ENCODE measurements at regions not wholly inside any gene's neighbourhood (a gene's known extent, or its start where the extent isn't known, plus 50 kb on each side); places are given as distances from the start of the nearest gene placed in this dataset.
"Not testable (repeated sequence)": the region's sequence is repeated elsewhere in the genome, so short reads cannot be mapped to it uniquely, and the experiment has no call there.

DNA sequence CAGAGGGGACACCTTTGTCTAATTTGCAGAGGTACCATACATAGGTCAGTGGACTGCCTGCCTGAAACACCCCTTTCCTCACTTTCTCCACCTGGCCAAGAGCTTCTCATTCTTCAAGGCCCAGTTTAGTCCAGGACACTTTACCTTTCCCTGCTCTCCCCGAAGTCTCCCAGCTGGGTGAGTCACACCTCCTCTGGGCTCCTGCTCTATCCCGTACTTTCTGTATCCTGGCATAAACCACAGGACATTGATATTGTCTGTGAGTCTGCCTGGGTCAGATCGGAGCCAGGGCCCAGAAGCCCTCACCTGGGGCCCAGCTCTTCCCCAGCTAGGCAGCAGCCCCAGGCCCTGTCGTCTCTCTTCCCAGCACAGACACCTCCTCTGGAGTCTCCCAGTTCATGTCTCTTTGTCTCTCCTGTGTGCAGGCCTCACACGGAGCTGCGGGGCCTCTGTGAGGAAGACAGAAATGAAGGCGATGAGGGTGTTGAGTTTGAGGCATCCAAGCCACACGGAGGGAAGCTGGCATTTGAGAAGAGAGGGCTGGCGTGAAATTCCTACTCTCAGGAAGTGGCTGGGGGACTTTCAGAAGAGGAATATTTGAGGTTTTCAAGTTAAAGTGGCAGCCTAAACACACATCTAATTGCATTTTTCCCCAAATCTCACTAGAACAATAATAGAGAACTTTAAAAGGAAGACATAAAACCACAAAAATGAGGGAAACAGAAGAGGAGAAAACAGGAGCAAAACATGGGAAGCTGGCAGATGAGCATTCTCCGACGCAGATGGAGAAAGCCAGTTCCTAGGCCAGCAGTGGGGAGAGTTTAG is 79.6 kb upstream of the LAPTM4A start:
- no peak for DNase-seq (ENCODE audit: low spot score)

DNA sequence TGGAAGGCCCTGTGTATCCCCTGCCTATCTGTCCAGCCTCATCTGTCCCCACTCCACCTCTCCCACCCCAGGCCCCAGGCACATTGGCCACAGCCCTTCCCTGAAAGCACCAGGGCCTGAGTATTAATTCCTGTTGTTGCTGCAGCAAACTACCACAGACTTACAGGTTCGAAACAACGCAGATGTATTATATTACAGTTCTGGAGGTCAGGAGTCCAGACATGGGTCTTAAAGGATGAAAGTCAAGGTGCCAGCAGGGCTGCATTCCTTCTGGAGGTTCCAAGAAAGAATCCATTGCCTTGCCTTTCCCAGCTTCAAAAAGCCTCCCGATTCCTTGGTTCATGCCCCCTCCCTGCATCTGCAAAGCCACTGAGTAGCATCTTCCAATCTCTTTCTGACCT is 78.7 kb upstream of the LAPTM4A start:
- no peak for DNase-seq (ENCODE audit: low spot score)

DNA sequence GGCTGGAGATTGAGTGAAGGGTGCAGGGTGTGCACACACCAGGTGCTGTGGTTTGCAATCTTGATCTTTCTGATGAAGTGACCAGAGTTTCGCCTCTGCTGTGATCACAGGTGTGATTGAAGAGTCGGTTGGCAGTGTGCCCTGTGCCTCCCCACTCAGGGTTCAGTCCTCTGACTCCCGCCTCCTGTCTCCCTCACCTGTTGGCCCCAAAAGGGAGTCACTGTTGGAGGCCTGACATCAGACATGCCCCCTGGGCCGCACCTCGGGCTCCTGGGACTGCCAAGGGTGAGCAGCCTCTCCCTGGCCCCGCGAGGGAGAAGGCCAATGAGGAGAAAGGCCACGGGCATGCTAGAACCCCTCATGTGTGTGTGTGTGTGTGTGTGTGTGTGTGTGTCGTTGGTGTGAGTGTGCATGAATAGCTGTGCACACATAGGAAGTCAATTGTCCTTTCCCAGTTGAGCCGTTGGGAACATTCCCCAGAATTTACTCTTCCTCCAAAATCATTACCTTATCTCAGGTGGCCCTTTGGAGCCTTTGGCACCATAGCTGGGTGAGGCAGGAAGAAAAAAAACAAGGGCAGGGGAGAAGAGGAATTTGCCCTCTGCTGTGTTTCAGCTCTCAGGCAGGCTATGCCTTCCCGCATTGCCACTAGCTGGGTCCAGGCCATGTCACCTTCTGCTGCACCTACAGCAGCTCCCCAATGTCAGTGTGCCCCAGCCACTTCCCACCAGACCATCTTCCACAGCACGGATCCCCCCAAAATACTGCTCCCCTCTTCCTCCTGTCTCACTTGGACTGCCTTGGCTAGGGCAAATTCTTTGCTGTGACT is 78.1 kb upstream of the LAPTM4A start:
- DNase-seq (ENCODE audit: low spot score): no peak

DNA sequence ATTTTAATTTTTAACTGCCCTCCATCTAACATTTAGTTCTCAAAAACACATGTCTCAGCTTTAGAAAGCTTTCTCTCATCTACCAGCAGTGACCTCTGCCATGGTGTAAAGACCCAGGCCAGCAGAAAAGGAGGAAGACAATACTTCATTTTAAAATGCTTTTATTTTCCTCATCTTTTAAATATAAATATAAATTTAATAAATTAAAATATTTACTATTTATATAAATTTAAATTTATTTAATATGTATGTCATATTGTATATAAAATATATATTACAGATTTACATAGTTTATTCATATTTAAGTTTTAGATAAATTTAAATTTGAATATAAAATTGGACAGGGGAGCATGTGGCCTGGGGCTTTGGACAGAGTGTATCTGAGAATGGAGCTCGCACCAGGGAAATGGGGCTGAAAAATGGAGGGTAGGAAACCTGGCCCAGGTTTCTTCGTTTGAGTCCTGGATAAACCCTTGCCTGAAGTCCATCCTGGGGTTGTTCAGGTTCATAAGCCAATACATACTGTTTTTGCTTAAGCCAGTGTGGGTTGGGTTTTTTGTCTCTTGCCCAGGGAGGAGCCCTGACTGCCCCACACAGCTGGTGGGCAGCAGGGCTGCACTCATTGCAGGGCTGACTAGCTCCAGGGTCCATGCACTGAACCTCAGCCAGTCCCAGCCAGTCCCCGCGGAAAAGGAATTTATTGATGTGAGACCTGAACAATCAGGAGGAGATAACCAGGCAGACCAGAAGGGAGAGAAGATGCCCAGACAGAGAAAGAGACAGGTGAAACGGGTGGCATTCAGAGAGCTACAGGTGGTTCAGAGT is 77.3 kb upstream of the LAPTM4A start:
- no peak for DNase-seq (ENCODE audit: low spot score)

DNA sequence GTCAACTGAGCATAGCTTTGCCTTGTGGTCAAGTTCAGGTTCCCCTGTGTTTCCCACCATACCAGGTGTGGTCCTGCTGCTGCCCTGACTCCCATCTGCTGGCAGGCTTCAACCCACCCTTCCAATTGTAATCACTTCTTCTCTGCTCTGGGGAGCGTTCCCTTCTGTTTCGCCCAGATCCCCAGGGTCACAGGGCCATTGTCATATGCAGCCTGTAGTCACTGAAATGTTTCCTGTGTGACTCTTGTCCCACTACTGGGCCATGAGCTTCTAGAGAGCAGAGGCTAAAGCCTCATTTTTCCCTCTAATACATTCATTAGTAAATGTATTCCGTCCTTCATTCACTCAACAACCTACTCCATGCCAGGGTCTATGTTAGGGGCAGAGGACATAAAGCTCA is 75.0 kb upstream of the LAPTM4A start:
- DNase-seq (ENCODE audit: low spot score): no peak

DNA sequence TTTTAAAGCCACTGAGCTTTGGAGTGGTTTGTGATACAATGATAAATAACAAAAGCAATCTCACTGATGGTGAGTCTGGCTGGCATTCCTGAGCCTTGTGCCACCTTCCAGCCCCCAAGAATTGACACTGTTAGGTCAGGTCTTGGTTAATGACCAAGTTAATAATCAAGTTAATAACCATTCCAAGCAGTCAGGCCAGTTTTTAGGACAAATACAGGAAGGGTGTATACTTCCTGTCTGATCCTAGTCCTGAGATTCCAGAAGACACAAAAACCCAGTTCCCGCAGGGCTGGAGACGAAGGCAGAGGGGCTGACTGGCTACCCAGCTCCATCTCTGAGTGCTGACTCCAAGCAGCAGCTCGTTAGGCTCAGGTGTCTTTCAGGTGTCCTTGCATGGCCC is 74.6 kb upstream of the LAPTM4A start:
- no peak for DNase-seq (ENCODE audit: low spot score)

DNA sequence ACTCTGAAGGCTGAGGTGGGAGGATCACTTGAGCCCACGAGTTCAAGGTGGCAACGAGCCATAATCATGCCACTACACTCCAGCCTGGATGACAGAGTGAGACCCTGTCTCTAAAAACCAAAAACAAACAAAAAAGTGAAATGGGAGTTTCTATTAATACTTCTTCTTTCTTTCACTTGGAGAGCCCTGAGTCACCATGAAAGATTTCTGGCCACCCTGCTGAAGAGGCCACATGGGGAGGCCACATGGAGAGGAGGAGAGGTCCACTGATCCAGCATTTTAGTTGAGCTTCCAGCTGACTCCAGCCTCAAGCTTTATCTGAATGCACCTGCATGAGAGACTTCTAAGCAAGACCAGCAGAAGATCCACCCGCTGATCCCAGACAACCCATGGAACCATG is 74.2 kb upstream of the LAPTM4A start:
- DNase-seq (ENCODE audit: low spot score): no peak

DNA sequence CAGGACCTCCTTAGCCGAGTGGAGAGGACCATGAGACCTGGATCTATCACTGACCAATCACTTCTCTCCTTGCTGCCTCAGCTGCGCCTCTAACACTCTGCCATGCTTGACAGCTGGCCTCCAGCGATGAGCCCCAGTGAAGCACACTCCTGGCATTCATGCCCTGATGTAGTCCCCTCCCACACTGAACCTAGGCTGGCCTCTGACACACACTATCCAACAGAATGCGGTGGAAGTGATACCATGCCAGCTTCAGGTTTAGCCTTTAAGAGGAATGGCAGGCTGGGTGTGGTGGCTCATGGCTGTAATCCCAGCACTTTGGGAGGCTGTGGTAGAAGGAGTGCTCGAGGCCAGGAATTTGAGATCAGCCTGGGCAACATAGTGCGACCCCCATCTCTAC is 73.7 kb upstream of the LAPTM4A start:
- DNase-seq (ENCODE audit: low spot score): no peak

DNA sequence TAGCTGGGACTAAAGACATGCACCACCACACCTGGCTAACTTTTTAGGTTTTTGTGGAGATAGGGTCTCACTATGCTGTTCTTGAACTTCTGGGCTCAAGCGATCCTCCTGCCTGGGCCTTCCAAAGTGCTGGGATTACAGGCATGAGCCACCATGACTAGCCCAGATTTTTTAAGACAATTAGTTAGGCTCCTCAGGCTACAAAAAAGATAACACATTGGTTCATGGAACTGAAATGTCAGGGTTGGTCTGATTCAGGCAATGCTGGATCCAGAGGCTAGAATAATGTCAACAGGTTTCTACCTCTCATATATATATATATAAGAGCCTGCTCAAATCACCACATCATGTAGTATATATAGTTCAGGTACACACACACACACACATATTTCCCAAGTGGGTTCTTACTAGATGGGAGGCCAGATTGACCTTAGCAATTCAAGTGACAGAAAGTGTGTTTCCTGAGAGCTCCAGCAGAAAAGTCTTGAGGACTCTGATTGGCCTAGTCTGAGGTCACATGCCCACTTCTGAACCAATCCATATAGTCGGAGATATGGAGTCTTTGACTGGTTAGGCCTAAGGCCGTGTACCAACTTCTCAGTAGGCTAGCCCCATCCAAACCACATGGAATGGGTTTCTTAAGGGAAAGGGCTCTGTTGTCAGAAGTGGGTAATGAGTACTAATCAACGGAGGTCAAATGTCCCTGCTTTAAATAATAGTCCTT is 72.6 kb upstream of the LAPTM4A start:
- no peak for DNase-seq (ENCODE audit: low spot score)

DNA sequence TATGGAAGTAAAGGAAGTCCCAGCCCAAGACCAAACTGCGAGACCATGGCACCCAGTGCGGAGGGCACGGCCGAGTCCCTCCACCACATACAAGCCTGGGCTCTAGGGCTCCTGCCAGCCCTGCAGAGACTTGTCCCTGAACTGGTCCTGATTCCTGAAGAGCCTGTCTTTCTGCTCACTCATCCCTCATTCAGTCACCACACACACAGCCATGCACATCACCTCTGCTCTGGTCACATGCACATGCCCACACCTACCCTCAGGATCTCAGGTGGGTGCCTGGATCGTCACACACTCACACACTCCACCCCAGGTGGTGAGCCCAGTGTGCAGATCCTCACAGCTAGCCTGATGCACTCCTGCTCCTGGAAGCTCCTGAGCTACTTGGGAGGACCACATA is 71.4 kb upstream of the LAPTM4A start:
- DNase-seq (ENCODE audit: low spot score): no peak

DNA sequence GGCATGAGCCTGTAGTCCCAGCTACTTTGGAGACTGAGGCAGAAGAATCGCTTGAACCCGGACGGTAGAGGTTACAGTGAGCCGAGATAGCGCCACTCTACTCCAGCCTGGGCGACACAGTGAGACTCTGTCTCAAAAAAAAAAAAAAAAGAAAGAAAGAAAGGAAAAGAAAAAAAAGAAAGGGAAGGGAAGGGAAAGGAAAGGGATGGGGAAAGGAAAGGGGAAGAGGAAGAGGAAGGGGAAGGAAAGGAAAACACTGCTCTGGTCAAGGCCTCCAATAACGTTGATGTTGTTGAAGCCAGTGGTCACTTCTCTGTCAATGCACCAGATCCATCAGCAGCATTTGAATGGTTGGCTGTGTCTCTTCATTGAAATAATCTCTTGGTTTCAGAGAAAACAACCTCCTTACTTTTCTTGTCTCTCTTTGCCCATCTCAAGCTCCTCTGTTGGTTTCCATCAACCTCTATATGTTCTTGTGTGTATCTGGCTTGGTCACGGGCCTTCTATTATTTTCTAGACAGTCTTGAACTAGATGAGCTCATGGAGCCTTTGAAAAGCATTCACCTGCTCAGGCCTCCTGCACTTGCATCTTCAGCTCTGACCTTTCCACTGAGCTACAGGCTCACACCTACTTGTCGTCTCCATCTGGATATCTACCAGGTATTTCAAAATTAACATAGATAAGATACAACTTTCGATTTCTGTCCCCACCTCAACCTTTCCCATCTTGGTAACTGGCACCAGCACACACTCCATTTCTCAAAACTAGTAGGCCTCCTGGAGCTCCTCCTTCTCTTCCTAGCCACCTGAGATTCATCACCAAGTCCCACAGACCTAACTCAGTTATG is 69.4 kb upstream of the LAPTM4A start:
- DNase-seq (ENCODE audit: low spot score): no peak

DNA sequence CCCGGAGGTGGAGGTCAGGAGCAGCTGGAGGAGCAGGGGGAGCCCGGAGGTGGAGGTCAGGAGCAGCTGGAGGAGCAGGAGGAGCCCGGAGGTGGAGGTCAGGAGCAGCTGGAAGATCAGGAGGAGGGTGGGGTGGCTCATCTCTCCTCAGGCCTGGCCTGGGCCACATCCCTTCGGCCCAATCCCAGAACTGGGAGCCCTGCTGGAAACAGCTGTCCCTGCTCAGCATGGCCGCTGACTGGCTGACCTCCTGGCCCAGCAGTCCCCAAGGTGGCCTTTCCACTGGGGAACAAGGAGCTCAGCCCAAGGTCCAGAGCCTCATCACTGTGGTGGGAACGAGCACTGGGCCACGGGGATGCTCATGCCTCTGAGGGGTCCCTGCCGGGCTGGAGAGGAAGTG is 66.6 kb upstream of the LAPTM4A start:
- no peak for DNase-seq (ENCODE audit: low spot score)

DNA sequence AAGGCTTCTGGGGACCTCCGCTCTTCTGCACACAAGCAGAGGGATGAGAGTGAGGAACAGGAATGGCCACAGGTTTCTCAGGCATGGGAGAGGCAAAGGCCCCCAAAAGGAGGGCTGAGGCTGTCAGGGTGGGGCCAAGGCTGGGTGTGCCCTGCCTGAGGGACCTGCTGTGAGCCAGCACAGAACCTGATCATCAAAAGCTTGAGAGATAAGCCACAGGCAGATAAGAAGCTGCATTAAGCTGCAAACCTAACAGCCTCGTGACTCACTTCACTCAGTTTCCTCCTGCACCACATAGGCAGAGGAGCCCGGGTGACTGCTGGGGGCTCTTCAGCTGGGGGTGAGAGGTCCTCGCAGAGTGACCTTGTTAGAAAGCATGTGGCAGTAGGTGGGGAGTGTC is 64.5 kb upstream of the LAPTM4A start:
- no peak for DNase-seq (ENCODE audit: low spot score)

DNA sequence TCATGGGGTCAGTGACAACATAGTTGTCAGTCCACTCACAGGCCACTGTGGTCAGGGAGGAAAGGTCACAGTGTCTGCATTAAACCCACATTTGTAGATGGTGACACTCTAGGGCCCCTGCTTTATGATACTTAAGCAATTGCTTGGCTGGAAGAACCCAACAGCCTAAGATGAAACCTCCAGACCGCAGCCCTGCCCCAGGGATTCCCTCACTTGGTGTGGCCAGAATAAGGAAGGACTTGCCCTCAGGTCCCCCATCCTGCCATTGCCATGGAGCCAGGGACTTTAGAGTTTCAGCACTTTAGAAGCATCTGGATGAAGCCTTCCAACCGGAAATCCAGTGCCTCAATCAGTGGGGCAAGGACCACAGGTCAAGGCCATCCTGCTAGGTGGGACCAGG is 63.9 kb upstream of the LAPTM4A start:
- no peak for DNase-seq (ENCODE audit: low spot score)

DNA sequence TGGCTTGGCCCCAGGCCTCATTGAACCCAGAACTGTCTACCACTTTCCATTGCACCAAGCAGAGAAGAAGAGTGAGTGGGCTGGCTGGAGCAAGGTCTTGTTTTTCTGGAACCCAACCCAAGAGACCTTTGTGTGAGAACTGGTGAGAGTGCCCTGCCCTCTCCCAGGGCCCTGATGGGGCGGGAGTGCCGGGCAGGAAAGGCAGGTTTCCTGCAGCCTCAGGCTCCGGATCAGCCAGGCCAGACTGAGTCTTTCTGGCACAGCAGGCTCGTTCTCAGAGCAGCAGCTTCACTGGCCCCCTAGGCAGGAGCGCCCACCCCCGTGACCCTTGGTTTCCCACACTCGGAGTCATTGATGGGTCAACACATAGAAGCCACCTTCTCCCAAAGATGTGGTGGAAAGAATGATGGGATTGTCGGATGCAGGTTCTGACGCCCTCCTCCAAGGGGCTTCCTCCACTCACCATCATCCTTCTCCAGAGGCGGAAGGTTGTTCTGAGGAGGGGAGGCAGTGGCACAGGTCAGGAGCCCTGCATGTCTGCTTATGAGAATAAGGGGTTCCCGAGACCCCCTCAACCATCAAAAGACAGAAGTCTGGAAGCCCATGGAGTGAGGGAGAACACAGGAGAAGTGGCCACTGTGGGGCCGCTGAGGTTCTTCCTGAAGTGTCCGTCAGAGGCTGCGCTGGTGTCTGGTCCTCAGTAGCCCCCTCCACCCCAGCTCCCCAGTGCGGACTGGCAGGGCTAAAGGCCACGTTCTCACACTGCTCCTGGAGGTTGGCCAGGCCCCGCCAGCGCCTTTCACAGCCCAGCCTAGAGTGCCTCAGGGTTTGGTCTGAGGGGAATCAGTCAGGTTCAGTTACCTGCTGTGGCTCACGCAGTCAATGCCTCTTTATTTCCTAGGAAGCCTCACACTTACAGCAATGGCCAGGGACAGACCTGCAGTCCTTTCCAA is 62.8 kb upstream of the LAPTM4A start:
- DNase-seq (ENCODE audit: low spot score): no peak

DNA sequence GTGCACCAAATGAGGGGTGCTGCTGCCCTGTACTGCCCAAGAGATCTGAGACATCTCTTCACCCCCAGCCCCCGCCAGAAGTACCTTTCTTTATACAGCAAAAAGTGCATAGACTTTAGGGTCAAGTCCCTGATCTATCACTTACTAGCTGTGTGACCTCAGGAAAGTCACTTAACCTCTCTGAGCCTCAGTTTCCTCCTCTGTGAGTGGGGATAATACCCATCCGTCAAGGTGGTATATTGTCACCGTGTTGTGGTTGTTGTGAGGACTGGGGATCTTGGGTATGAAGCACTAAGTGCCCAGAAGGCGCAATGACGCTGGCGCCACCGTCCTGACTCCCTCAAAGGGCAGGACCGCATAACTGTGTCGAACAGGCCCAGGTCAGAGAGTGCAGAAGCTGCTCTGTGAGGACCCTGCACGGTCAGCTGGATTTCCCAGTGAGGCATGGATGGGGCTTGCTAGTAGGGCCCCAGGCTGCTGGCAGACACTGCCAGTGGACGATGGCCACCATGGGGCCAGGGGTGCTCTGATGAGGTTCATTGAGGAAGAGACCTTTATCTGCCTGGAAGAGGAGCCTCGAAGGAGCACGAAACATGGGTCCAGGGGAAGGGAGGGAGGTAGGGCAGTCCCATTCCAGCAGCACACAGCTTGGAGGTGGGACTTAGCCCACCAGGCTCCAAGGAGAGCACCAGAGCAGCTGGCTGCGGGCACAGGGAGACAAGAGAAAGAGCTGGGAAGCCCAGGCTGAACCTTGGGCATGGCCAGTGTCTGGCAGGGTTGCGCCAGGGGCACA is 61.8 kb upstream of the LAPTM4A start:
- no peak for DNase-seq (ENCODE audit: low spot score)

DNA sequence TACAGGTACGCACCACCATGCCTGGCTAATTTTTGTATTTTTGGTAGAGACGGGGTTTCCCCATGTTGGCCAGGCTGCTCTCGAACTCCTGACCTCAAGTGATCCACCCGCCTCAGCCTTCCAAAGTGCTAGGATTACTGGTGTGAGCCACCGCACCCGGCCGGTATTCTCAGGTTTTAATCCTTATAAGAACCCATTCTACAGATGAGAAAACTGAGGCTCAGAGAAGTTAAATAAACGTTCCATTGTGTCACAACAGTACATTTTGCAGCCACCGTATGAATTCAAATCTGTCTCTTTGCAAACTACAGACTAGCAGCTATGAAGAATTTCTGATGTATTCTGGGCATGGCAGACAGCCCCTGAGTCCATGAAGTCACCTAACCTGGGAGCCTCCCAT is 60.9 kb upstream of the LAPTM4A start:
- not testable (repeated sequence) for DNase-seq (ENCODE audit: low spot score)

DNA sequence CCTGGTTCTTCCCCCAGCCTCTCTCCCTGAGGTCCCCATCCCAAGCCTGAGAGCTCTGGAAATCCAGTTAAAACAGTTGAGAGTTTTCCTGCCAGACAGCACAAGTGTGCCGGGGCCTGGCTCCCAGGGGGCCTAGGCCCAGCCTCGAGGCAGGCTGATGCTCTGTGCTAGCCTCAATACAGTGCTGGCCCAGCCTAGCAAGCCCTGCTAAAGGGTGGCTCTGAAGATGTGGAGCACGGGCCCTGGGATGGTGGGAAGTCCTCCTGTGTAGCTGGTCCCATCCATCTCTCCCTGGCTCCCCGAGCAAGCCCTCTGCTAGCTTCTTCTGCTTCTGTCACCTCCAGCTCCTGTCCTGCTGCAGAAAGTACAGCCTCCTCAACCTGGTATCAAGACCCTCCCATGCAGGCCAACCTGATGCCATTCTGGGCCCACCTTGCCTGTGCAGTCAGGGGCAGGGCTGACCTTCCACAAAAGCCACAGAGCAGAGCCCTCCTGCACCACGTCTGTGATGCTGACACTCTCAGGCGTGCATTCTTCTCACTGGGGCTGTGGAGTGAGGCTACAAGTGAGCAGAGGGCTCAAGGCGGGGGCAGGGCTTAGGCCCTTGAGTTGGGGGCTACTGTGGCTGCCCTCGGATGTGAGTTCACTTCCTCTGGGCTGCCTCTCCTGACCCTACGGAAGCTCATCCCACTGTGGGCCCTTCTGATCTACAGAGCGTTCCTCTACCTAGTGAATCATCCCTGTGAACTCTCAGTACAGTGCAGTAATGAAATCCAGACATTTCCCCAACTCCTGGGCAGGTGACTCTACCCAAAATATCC is 60.1 kb upstream of the LAPTM4A start:
- no peak for DNase-seq (ENCODE audit: low spot score)
